ENCODE measurements at regions not wholly inside any gene's neighbourhood (a gene's known extent, or its start where the extent isn't known, plus 50 kb on each side); places are given as distances from the start of the nearest gene placed in this dataset.

- 79 to 82% methylated on average over 3 of the region's 3 CpGs for WGBS, 2 donors
- H3K4me3 ChIP-seq (ENCODE audit: low read length in 2 of 2), result no peak overlapping the region
- no peaks in the 10 kb centered on the region for H3K9me3 ChIP-seq (ENCODE audit: control insufficient read depth, low read length)
- DNase-seq, result no peak
- H3K27ac ChIP-seq (ENCODE audit: low read depth in 1 of 2, low read length in 2 of 2), result no peak overlapping the region
- no peak for ATAC-seq (ENCODE audit: low FRiP score)
- intact Hi-C loops (cut with DNase I), result no loop called here
- peaks cover 0 to 2% of the 10 kb centered on the region in 2 donors for H3K36me3 ChIP-seq (ENCODE audit: control insufficient read depth in 1 of 2, insufficient read depth in 2 of 2, low read length in 1 of 2)
- H3K27me3 ChIP-seq (ENCODE audit: control insufficient read depth in 1 of 2, insufficient read depth in 2 of 2, low read length in 1 of 2), result no peaks in the 10 kb centered on the region
- no peaks in the 10 kb centered on the region for H3K4me1 ChIP-seq (ENCODE audit: control insufficient read depth in 1 of 2, insufficient read depth in 2 of 2, low read length in 2 of 2)
These were observed 123.1 kb upstream of the CDYL start for GRCh38 chr6:4653141-4653540.

- ATAC-seq (ENCODE audit: low FRiP score), result no peak
- 0 to 94% methylated on average over 1 of the region's 1 CpG for WGBS, 2 donors
- Histone ChIP-seq H3K9me3 (ENCODE audit: control insufficient read depth, low read length) (no peaks in the 10 kb centered on the region), H3K4me3 (ENCODE audit: low read length in 2 of 2) (no peak overlapping the region), H3K4me1 (ENCODE audit: control insufficient read depth in 1 of 2, insufficient read depth in 2 of 2, low read length in 2 of 2) (no peaks in the 10 kb centered on the region), H3K36me3 (ENCODE audit: control insufficient read depth in 1 of 2, insufficient read depth in 2 of 2, low read length in 1 of 2) (peaks cover 0 to 2% of the 10 kb centered on the region in 2 donors), H3K27ac (ENCODE audit: low read depth in 1 of 2, low read length in 2 of 2) (no peak overlapping the region), H3K27me3 (ENCODE audit: control insufficient read depth in 1 of 2, insufficient read depth in 2 of 2, low read length in 1 of 2) (no peaks in the 10 kb centered on the region)
- DNase-seq, result no peak
- intact Hi-C loops (cut with DNase I), result no loop called here
These were observed 124.3 kb upstream of the CDYL start for GRCh38 chr6:4651831-4652467.

- Histone ChIP-seq H3K4me3 (ENCODE audit: low read length in 2 of 2) (no peak overlapping the region), H3K27me3 (ENCODE audit: control insufficient read depth in 1 of 2, insufficient read depth in 2 of 2, low read length in 1 of 2) (no peaks in the 10 kb centered on the region), H3K36me3 (ENCODE audit: control insufficient read depth in 1 of 2, insufficient read depth in 2 of 2, low read length in 1 of 2) (no peaks in the 10 kb centered on the region), H3K27ac (ENCODE audit: low read depth in 1 of 2, low read length in 2 of 2) (no peak overlapping the region), H3K4me1 (ENCODE audit: control insufficient read depth in 1 of 2, insufficient read depth in 2 of 2, low read length in 2 of 2) (no peaks in the 10 kb centered on the region), H3K9me3 (ENCODE audit: control insufficient read depth, low read length) (no peaks in the 10 kb centered on the region)
- 80 to 86% methylated on average over 3 of the region's 3 CpGs for WGBS, 2 donors
- intact Hi-C loops (cut with DNase I), result no loop called here
- no peak for ATAC-seq (ENCODE audit: low FRiP score)
- DNase-seq, result no peak
These were observed 126.5 kb upstream of the CDYL start for GRCh38 chr6:4649728-4650127.

- intact Hi-C loops (cut with DNase I), result loop anchor here in 1 of 2 donors (1.0 kb wide), 1 partner anchor 128 kb away; no protein-coding TSS in a partner anchor
- Histone ChIP-seq H3K36me3 (ENCODE audit: control insufficient read depth in 1 of 2, insufficient read depth in 2 of 2, low read length in 1 of 2) (no peaks in the 10 kb centered on the region), H3K27ac (ENCODE audit: low read depth in 1 of 2, low read length in 2 of 2) (peak overlapping the region in 1 of 2 donors; percentile 20), H3K4me1 (ENCODE audit: control insufficient read depth in 1 of 2, insufficient read depth in 2 of 2, low read length in 2 of 2) (no peaks in the 10 kb centered on the region), H3K4me3 (ENCODE audit: low read length in 2 of 2) (peak overlapping the region in 1 of 2 donors; percentile 57), H3K9me3 (ENCODE audit: control insufficient read depth, low read length) (no peaks in the 10 kb centered on the region), H3K27me3 (ENCODE audit: control insufficient read depth in 1 of 2, insufficient read depth in 2 of 2, low read length in 1 of 2) (no peaks in the 10 kb centered on the region)
- ATAC-seq (ENCODE audit: low FRiP score), result peak; percentile 92
- 18 to 19% methylated on average over 21 to 22 of the region's 22 CpGs for WGBS, 2 donors
- DNase-seq, result peak; percentile 84 to 91
These were observed 128.5 kb upstream of the CDYL start for GRCh38 chr6:4647414-4648365.

GRCh38 chr6:4645713-4646360 is 130.4 kb upstream of the CDYL start:
- WGBS, 2 donors, result 80 to 81% methylated on average over 5 of the region's 5 CpGs
- Histone ChIP-seq H3K27me3 (ENCODE audit: control insufficient read depth in 1 of 2, insufficient read depth in 2 of 2, low read length in 1 of 2) (no peaks in the 10 kb centered on the region), H3K9me3 (ENCODE audit: control insufficient read depth, low read length) (no peaks in the 10 kb centered on the region), H3K36me3 (ENCODE audit: control insufficient read depth in 1 of 2, insufficient read depth in 2 of 2, low read length in 1 of 2) (no peaks in the 10 kb centered on the region), H3K27ac (ENCODE audit: low read depth in 1 of 2, low read length in 2 of 2) (no peak overlapping the region), H3K4me3 (ENCODE audit: low read length in 2 of 2) (no peak overlapping the region), H3K4me1 (ENCODE audit: control insufficient read depth in 1 of 2, insufficient read depth in 2 of 2, low read length in 2 of 2) (no peaks in the 10 kb centered on the region)
- ATAC-seq (ENCODE audit: low FRiP score) (no peak), DNase-seq (no peak)
- intact Hi-C loops (cut with DNase I), result no loop called here

GRCh38 chr6:4644996-4645395 is 131.2 kb upstream of the CDYL start:
- ATAC-seq (ENCODE audit: low FRiP score) (no peak), DNase-seq (no peak)
- Histone ChIP-seq H3K9me3 (ENCODE audit: control insufficient read depth, low read length) (no peaks in the 10 kb centered on the region), H3K4me3 (ENCODE audit: low read length in 2 of 2) (no peak overlapping the region), H3K27me3 (ENCODE audit: control insufficient read depth in 1 of 2, insufficient read depth in 2 of 2, low read length in 1 of 2) (no peaks in the 10 kb centered on the region), H3K36me3 (ENCODE audit: control insufficient read depth in 1 of 2, insufficient read depth in 2 of 2, low read length in 1 of 2) (no peaks in the 10 kb centered on the region), H3K4me1 (ENCODE audit: control insufficient read depth in 1 of 2, insufficient read depth in 2 of 2, low read length in 2 of 2) (no peaks in the 10 kb centered on the region), H3K27ac (ENCODE audit: low read depth in 1 of 2, low read length in 2 of 2) (no peak overlapping the region)
- WGBS, 2 donors, result 85 to 88% methylated on average over 2 of the region's 2 CpGs
- intact Hi-C loops (cut with DNase I), result no loop called here

- ATAC-seq (ENCODE audit: low FRiP score) (no peak), DNase-seq (no peak)
- intact Hi-C loops (cut with DNase I), result no loop called here
- 97 to 99% methylated on average over 3 of the region's 3 CpGs for WGBS, 2 donors
- no peaks in the 10 kb centered on the region for H3K27me3 ChIP-seq (ENCODE audit: control insufficient read depth in 1 of 2, insufficient read depth in 2 of 2, low read length in 1 of 2)
- peaks cover 2% of the 10 kb centered on the region for H3K9me3 ChIP-seq (ENCODE audit: control insufficient read depth, low read length)
- H3K36me3 ChIP-seq (ENCODE audit: control insufficient read depth in 1 of 2, insufficient read depth in 2 of 2, low read length in 1 of 2), result no peaks in the 10 kb centered on the region
- H3K4me3 ChIP-seq (ENCODE audit: low read length in 2 of 2), result no peak overlapping the region
- no peak overlapping the region for H3K27ac ChIP-seq (ENCODE audit: low read depth in 1 of 2, low read length in 2 of 2)
- H3K4me1 ChIP-seq (ENCODE audit: control insufficient read depth in 1 of 2, insufficient read depth in 2 of 2, low read length in 2 of 2), result no peaks in the 10 kb centered on the region
These were observed 134.7 kb upstream of the CDYL start for GRCh38 chr6:4641461-4641860.

GRCh38 chr6:4640139-4640538 is 136.1 kb upstream of the CDYL start:
- H3K27me3 ChIP-seq (ENCODE audit: control insufficient read depth in 1 of 2, insufficient read depth in 2 of 2, low read length in 1 of 2), result no peaks in the 10 kb centered on the region
- ATAC-seq (ENCODE audit: low FRiP score), result no peak
- peaks cover 2% of the 10 kb centered on the region for H3K9me3 ChIP-seq (ENCODE audit: control insufficient read depth, low read length)
- no peak overlapping the region for H3K4me3 ChIP-seq (ENCODE audit: low read length in 2 of 2)
- DNase-seq, result no peak
- WGBS, 2 donors, result 32 to 34% methylated on average over 4 of the region's 4 CpGs
- H3K4me1 ChIP-seq (ENCODE audit: control insufficient read depth in 1 of 2, insufficient read depth in 2 of 2, low read length in 2 of 2), result no peaks in the 10 kb centered on the region
- no peaks in the 10 kb centered on the region for H3K36me3 ChIP-seq (ENCODE audit: control insufficient read depth in 1 of 2, insufficient read depth in 2 of 2, low read length in 1 of 2)
- H3K27ac ChIP-seq (ENCODE audit: low read depth in 1 of 2, low read length in 2 of 2), result no peak overlapping the region
- intact Hi-C loops (cut with DNase I), result no loop called here
